ENCODE measurements at regions not wholly inside any gene's neighbourhood (a gene's known extent, or its start where the extent isn't known, plus 50 kb on each side); places are given as distances from the start of the nearest gene placed in this dataset.

DNA sequence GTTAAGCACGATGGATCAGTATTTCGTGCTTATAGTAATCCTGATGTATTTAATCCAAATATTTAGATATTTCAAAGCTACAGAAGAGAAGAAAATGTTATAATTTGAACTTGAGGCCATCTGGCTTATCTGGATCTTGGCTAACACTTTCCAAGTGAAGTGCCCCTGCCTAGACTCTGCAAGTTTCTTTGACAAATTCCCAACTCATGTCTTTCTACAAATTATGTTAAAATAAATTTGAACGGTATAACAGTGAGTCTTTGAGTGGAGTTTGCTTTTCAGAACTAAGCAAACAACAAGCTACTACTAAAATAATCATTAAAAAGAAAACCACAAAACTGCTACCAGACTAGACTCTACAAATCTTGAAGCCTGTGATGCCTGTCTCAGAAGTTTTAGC lies 374.4 kb upstream of the PRICKLE1 start:
- DNase-seq (ENCODE audit: low read depth in 2 of 2), result no peak

GRCh38 chr12:42962384-42962783 lies 372.8 kb upstream of the PRICKLE1 start:
- DNase-seq (ENCODE audit: low read depth in 2 of 2), result no peak

DNA sequence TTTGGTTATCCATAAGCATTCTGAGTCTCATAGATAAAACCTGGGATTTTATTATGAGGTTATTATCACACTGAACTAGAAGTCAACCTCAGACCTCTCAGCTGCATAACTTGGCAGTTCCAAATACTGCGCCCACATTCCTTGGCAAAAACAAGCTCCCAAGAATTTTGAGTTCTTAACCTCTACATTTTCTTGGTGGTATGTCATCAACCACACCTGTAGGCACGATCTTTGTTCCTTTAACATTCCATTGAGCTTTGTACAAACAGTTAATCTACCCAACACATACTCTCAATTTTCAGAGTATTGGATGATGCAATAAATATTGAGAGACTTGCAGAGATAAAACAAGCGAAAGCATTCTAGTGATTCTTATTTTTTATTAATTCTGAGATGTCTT lies 371.8 kb upstream of the PRICKLE1 start:
- DNase-seq (ENCODE audit: low read depth in 2 of 2), result peak; percentile 50 to 56

DNA sequence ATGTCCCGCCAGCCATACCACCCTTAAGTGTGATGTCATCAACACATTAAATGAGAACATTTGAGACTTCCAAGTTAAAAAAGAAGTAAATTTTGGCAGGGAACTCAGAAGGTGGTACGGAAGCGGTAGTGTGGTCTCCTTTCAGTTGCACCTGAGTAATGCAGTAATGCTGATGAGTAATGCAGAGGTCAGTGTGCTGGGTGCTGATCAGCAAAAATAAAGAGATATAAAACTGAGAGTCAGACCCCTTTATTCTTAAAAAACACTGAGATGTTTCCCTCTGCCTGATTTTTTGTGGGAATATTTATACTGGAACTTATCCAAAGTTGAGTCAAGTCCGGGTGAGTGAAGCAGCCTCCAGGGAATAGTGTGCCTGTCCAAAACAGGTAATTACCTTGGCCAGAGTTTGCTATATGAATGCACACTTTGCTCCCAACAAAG lies 370.6 kb upstream of the PRICKLE1 start:
- no peak for DNase-seq (ENCODE audit: low read depth in 2 of 2)

- no peak for DNase-seq (ENCODE audit: low read depth in 2 of 2)
Measured at GRCh38 chr12:42958291-42958674, 368.7 kb upstream of the PRICKLE1 start.

DNA sequence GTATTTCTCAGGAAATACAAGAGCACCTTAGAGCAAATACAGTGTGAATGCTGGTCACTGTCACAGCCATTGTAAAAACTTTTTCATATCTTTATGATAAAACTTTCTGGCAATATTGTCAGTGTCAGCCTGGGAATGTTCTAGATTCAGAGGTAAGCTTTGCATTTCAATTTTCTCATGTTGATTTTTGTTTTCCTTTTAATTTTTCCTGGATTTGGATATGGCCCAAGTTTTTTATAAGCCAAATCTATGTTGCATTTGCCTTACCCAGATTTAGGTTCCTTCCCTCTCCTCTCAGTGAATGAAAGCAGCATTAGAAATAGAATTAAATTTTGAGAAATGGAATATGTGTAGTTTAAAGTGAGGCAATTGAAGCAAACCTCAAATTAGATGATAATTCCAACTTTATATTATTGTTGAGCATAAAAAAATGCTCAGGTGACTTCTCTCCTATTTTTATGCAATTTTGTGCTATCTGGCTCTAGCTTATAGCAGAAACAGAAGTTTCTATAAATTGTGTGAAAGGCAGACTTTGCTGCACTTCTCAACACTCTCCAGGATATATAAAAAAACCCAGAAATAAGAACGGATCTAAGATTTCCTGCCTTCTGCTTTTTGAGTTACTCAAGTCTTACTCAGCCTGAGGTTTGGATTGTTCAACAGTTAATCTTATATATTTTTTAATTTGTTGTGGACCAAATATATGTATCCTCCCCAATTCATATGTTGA lies 368.2 kb upstream of the PRICKLE1 start:
- DNase-seq (ENCODE audit: low read depth in 2 of 2), result no peak

- DNase-seq (ENCODE audit: low read depth in 2 of 2), result no peak
Measured at GRCh38 chr12:42957136-42957535, 367.6 kb upstream of the PRICKLE1 start.

- DNase-seq (ENCODE audit: low read depth in 2 of 2), result no peak
Measured at GRCh38 chr12:42953021-42953420, 363.5 kb upstream of the PRICKLE1 start.

DNA sequence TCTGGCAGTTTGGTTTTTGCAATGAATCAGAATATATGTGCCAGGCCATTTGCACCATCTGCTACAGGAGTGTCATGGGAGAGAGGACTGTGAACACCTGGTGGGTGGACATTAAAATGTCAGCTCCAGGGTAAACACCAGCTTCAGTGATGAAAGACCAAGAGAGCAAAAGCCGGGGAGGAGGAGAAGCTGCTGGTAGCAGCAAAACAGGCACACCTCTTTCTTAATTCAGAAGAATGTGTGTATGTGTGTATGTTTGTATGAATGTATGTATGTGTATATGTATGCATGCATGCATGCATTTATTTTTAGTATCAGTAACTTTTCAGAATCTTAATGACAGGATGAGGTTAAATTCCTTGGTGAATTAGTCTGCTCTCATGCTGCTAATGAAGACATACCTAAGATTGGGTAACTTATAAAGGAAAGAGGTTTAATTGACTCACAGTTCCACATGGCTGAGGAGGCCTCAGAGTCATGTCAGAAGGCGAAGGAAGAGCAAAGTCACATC lies 357.4 kb upstream of the PRICKLE1 start:
- DNase-seq (ENCODE audit: low read depth in 2 of 2), result no peak

DNA sequence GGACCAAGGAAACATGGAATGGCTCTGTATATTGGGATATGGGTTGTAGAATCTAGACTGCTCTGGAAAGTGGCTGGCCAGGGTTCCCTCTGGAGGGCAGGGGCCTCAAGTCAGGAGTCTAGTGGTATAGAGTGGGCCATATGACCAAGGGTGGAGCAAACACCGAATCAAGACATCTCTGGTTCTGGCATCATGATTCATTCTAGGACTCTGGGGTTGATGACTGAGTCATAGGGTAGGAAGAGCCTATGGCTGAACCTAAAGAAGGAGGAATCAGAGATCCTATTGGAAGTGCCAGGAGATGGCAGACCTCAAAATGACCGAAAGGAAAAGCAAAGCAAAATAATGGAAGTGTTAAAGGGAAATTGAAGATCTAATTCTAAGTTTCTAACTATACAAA lies 356.4 kb upstream of the PRICKLE1 start:
- no peak for DNase-seq (ENCODE audit: low read depth in 2 of 2)

GRCh38 chr12:42944516-42944915 lies 355.0 kb upstream of the PRICKLE1 start:
- DNase-seq (ENCODE audit: low read depth in 2 of 2), result no peak

GRCh38 chr12:42936991-42937390 lies 347.4 kb upstream of the PRICKLE1 start:
- DNase-seq (ENCODE audit: low read depth in 2 of 2), result no peak

DNA sequence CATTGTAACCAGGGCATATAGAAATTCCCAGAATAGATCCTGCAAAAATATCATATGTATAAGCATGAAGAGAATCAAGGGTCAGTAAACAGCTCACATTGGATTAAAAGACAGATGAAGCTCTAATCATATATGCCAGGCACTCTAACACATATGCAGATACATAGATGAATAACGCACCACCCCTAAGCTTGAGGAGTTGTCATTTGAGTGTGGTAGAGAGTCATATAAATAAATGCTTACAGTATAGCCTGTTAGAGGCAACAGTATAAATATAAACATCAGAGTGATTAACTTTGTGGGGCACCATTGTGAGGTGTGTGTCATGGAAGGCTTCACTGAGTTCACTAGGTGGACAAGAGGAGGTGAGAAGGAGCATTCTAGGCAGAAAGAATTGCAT lies 346.7 kb upstream of the PRICKLE1 start:
- DNase-seq (ENCODE audit: low read depth in 2 of 2), result no peak

DNA sequence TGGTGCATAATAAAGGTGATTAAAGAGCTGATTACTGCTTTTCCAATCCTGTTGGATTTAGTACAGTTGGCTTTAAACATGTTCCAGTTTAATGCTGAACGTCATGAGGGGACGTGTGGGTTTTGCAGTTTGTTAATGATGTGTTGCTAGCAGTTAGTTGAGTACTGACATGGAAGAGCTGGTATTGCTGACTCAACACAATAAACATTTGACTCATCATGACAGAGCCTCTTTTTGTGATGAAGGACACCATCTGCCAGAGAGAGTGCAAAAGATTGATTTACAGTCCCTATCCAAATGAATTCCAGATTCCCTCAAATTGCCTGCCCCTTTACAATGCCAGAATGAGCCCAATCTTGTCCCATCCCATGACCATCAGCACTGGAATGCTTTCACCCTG lies 346.2 kb upstream of the PRICKLE1 start:
- DNase-seq (ENCODE audit: low read depth in 2 of 2), result no peak

DNA sequence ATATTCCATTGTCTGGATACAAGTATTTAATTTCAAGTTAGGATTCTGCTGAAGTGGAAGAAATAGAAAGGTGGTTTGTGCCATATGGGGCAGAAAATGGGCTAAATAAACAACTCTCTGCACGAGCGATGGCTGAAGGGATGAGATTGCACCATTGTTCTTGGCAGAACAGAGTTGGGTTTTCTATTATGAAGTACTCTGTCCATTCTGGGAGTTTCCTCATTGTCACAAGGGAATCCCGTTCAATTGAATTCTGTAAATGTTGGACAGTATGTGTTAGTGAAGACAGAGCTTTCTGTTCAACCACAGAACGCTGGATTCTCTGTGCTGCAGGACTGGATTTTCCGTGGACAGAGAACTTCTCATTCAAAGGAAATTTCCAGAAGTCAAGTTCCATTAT lies 345.5 kb upstream of the PRICKLE1 start:
- DNase-seq (ENCODE audit: low read depth in 2 of 2), result no peak

GRCh38 chr12:42933461-42934081 lies 344.0 kb upstream of the PRICKLE1 start:
- DNase-seq (ENCODE audit: low read depth in 2 of 2), result no peak

GRCh38 chr12:42932936-42933335 lies 343.4 kb upstream of the PRICKLE1 start:
- no peak for DNase-seq (ENCODE audit: low read depth in 2 of 2)

GRCh38 chr12:42926232-42926631 lies 336.7 kb upstream of the PRICKLE1 start:
- no peak for DNase-seq (ENCODE audit: low read depth in 2 of 2)

DNA sequence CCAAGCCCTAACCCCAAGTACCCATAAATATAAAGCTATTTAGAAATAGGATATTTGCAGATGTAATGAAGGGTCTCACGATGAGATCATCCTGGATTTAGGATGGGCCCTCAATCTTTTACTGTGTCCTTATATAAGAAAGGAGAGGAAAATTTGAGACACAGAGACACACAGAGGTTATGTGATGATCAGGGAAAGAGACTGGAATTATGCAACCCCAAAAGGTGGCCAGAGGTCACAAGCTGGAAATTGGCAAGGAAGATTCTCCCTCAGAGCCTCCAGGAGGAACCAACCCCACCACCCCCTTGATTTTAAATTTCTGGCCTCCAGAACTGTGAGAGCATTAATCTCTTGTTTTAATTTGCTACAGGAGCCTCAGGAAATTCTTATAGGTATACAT lies 334.9 kb upstream of the PRICKLE1 start:
- no peak for DNase-seq (ENCODE audit: low read depth in 2 of 2)

- DNase-seq (ENCODE audit: low read depth in 2 of 2), result no peak
Measured at GRCh38 chr12:42923583-42923982, 334.0 kb upstream of the PRICKLE1 start.

GRCh38 chr12:42923156-42923555 lies 333.6 kb upstream of the PRICKLE1 start:
- no peak for DNase-seq (ENCODE audit: low read depth in 2 of 2)

DNA sequence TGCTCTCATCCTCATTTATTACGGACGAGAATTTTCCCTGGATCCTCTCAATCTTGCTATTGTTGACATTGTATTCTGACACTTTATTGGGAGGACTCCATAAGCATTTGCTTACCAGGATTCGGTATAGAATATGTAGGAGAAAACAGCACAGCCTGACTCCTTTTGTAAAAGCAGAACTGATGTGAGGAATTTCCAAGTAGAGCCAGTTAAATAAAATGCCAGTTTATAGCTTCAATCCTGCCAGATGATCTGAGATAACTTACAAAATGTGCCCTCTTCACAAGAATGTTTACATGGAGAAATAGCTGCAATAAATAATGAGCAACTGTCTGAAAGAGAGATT lies 332.9 kb upstream of the PRICKLE1 start:
- DNase-seq (ENCODE audit: low read depth in 2 of 2), result no peak

GRCh38 chr12:42921741-42922504 lies 332.4 kb upstream of the PRICKLE1 start:
- DNase-seq (ENCODE audit: low read depth in 2 of 2), result no peak
